ENCODE measurements at regions not wholly inside any gene's neighbourhood (a gene's known extent, or its start where the extent isn't known, plus 50 kb on each side); places are given as distances from the start of the nearest gene placed in this dataset.

DNA sequence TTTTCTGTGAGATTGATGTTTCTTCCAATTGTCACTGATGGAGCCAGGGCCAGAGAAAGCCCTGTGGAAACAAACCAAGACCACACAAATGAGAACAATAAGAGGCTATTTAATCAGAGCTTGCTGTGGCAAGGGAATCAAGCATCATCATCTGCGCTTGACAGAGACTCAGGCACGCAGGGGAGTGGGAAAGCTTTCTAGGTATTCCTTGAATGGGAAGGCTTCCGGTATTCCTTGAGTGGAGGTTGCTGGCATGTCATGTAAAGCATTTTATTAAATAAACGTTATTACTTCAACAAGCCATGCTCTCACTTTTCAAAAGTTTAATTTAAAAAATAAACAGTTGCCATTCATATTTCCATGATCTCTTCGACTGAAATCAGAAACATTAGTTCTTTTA, 194.6 kb upstream of the SYT4 start:
- TF ChIP-seq, protein P1, sequence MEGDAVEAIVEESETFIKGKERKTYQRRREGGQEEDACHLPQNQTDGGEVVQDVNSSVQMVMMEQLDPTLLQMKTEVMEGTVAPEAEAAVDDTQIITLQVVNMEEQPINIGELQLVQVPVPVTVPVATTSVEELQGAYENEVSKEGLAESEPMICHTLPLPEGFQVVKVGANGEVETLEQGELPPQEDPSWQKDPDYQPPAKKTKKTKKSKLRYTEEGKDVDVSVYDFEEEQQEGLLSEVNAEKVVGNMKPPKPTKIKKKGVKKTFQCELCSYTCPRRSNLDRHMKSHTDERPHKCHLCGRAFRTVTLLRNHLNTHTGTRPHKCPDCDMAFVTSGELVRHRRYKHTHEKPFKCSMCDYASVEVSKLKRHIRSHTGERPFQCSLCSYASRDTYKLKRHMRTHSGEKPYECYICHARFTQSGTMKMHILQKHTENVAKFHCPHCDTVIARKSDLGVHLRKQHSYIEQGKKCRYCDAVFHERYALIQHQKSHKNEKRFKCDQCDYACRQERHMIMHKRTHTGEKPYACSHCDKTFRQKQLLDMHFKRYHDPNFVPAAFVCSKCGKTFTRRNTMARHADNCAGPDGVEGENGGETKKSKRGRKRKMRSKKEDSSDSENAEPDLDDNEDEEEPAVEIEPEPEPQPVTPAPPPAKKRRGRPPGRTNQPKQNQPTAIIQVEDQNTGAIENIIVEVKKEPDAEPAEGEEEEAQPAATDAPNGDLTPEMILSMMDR (IDR thresholded peaks at IDR 0.05) = no peak
- TF ChIP-seq POLR2A (IDR thresholded peaks at IDR 0.05; ENCODE audit: low read depth) (no peak), POLR2AphosphoS5 (IDR thresholded peaks at IDR 0.05) (no peak)
